ENCODE measurements at regions not wholly inside any gene's neighbourhood (a gene's known extent, or its start where the extent isn't known, plus 50 kb on each side); places are given as distances from the start of the nearest gene placed in this dataset.

GRCh38 chr1:83606416-83606955, 392.4 kb downstream of the TTLL7 start:
- TF ChIP-seq GATA2 (IDR thresholded peaks at IDR 0.05; ENCODE audit: low read depth, low read length) (no peak), GATA3 (IDR thresholded peaks at IDR 0.05; ENCODE audit: low read depth, low read length) (no peak)
